ENCODE measurements at regions not wholly inside any gene's neighbourhood (a gene's known extent, or its start where the extent isn't known, plus 50 kb on each side); places are given as distances from the start of the nearest gene placed in this dataset.

DNA sequence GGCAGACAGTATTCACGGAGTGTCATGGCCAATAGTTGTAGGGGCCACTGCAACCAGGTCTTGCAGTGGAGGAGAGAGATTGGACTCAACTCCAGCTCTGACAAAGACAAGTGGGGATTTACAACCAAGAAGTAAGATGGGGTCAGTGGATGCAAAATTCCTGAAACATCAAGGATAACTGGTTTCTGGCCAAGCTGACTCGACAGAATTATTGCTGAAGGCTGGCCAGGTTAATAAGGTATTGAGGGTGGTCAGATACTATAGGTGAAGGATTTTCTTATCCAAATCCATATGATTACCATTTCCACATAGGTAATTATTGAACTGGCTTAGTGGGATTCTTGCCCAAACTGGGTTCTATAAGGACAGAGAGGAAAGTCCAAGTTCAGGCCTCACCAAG, 64.9 kb upstream of the FOXG1 start:
- FAIRE-seq, result no peak
- TF ChIP-seq, protein P1, sequence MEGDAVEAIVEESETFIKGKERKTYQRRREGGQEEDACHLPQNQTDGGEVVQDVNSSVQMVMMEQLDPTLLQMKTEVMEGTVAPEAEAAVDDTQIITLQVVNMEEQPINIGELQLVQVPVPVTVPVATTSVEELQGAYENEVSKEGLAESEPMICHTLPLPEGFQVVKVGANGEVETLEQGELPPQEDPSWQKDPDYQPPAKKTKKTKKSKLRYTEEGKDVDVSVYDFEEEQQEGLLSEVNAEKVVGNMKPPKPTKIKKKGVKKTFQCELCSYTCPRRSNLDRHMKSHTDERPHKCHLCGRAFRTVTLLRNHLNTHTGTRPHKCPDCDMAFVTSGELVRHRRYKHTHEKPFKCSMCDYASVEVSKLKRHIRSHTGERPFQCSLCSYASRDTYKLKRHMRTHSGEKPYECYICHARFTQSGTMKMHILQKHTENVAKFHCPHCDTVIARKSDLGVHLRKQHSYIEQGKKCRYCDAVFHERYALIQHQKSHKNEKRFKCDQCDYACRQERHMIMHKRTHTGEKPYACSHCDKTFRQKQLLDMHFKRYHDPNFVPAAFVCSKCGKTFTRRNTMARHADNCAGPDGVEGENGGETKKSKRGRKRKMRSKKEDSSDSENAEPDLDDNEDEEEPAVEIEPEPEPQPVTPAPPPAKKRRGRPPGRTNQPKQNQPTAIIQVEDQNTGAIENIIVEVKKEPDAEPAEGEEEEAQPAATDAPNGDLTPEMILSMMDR (IDR thresholded peaks at IDR 0.05; ENCODE audit: insufficient read depth, missing control alignments), result no peak
- no peak for DNase-seq (ENCODE audit: insufficient read length, low spot score)

DNA sequence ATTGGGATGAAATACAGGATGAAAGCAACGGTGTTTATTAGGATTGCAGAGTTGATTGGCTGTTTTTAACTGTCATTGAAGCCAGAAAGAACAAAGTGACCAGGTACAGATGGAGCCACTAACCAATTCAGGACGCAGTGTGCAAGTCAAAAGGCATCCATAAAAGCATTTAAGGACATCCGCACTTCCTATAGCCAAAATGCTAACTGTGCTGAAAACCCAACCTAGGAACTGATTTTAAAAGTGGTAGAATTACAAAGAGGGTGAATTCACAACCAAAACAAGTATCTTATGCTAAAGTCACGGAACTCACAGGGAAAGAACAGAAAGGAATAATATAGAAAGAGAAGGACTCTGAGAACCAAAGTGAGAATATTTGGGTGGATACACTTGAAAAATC, 63.1 kb upstream of the FOXG1 start:
- FAIRE-seq (no peak), DNase-seq (ENCODE audit: insufficient read length, low spot score) (no peak)
- TF ChIP-seq, protein P1 (IDR thresholded peaks at IDR 0.05; ENCODE audit: insufficient read depth, missing control alignments), result no peak

DNA sequence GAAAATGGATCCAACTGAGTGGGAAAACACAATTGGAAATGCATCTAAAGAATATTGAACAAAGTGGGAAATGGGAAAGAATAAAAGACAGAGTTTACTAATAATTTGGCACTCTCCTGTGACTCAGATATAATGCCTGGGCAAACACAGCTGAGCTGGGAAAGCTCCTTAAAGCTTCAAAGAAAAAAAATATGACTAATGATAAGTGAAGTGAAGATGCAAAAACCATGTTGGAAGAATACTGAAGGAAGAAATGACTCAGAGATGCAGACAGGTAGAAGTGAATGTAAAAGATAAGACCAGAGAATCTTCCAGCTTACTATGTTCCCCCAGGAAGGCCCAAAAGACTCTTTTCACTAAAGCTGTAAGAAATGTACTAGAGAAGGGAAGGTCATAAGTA, 62.4 kb upstream of the FOXG1 start:
- DNase-seq (ENCODE audit: insufficient read length, low spot score), result no peak
- TF ChIP-seq, protein P1 (IDR thresholded peaks at IDR 0.05; ENCODE audit: insufficient read depth, missing control alignments), result no peak
- FAIRE-seq, result no peak

DNA sequence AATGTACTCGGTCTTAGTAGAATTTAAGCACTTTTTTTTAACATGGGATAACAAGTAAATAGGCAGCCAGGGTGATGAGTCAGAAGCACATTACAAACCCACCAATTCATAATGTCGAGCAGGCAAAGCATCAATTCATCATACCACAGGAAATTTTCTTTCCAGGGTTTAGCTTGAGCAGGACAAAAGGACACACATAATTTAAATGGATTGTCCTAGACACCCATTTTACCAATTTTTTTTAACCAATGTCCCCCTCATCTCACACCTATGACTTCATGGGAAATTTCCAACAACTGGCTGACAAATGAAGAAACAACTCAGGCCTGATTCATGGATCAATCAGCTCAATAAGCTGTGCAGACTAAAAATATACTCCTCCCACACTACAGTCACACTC, 58.8 kb upstream of the FOXG1 start:
- DNase-seq (ENCODE audit: insufficient read length, low spot score) (no peak), FAIRE-seq (no peak)

DNA sequence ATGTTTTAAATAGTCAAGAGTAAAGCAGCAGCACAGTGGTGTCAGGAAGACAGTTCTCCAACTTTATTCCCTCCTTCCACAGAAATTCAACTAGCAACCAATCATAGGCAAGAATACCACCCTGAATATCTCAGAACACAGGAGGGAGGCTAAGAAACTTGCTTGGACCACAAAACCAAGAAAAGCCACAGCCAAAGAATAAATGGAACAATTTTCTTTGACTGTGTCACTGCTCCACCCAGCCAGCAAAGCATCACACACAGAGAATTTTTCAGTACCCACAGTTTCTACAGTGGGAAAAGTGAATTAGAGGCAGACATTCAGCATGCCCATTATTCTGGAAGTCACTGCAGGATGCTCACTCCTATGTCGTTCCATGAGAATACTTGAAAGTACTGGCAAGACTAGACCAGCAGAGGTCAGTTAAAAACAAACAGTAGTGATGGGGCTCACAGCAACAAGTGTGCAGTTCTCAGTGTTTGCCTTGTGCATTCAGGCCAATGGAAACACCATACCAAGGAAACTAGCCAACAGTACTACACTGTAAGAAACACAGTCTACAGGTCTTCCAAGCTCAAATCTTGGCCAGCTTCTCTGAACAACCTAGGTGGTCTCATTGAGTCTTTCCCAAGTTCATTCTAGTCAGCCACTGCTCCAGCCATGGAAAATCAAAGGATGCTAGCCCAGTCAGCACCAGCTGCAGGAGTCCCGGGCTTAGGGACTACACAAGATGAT, 56.8 kb upstream of the FOXG1 start:
- DNase-seq (ENCODE audit: insufficient read length, low spot score) (no peak), FAIRE-seq (no peak)

More for the DNA sequence above, 58.8 kb upstream of the FOXG1 start:
- TF ChIP-seq, protein P1 (IDR thresholded peaks at IDR 0.05; ENCODE audit: insufficient read depth, missing control alignments), result no peak

More for the DNA sequence above, 56.8 kb upstream of the FOXG1 start:
- TF ChIP-seq, protein P1 (IDR thresholded peaks at IDR 0.05; ENCODE audit: insufficient read depth, missing control alignments), result no peak
